K562 (cell line): ENCODE measurements at regions not wholly inside any gene's neighbourhood (a gene's known extent, or its start where the extent isn't known, plus 50 kb on each side); places are given as distances from the start of the nearest gene placed in this dataset.

Experiments used
- ATAC-seq: fragments of 200-7000 bp; cut with Tn5 transposase; 3 replicates; pipeline ENCODE4 v1.9.1; 2020; ENCODE audit warnings: moderate library complexity
- BruUV-seq: library from RNA; stranded (reverse); fragments of 400-500 nt; replicated peaks from 2 replicates; lab custom pipeline; 2021; lab: Mats Ljungman, UMichigan
- CTCF ChIA-PET: fragments of 300-600 bp; formaldehyde crosslinking; extraction: SDS; loops from one replicate; lab custom pipeline; 2021; ENCODE audit warnings: low intra/inter-chr PET ratio; lab: Yijun Ruan, JAX
- POLR2A ChIA-PET: fragments of 300-600, 350-650 bp; sonication (Branson Sonifier 250); formaldehyde crosslinking; extraction: SDS; loops from one replicate; lab custom pipeline; 2021; ENCODE audit warnings: antibody characterized with exemption, inconsistent platforms; lab: Yijun Ruan, JAX
- DNase-seq, 4 experiments: peaks; one replicate each; pipeline versions ENCODE4 v3.0.0 to v3.0.0-alpha.2; 2011 to 2018; ENCODE audit warnings: low spot score in 3 of 4, mixed read lengths in 3 of 4; ENCODE audit errors: extremely low read depth in 1 of 4
- FAIRE-seq: peaks from 2 replicates; lab custom pipeline; 2011; peaks lifted over from hg19 to GRCh38; lab: Jason Lieb, UNC
- H2AFZ ChIP-seq: 2 replicates; pipeline ENCODE4 v1.6.0; 2011; ENCODE audit warnings: low read depth, low read length, control low read depth, inconsistent platforms
- H3K27ac ChIP-seq: fragments of 200-600 bp; 3 replicates; pipeline ENCODE4 v1.8.0; 2011; ENCODE audit warnings: low read depth, mild to moderate bottlenecking, control low read depth, inconsistent platforms, low read length, moderate library complexity, mixed read lengths; ENCODE audit errors: extremely low read depth
- H3K27me3 ChIP-seq, 2 experiments: fragments of 300-600 bp in 1 of 2; 2 replicates in 1 of 2; 3 replicates in 1 of 2; pipeline versions ENCODE4 v1.6.0 to v1.8.0; 2011; ENCODE audit warnings: inconsistent platforms in 2 of 2, low read length in 2 of 2, mild to moderate bottlenecking in 1 of 2, mixed read lengths in 1 of 2, moderate library complexity in 1 of 2; ENCODE audit not compliant: control insufficient read depth in 2 of 2, insufficient read depth in 2 of 2
- H3K36me3 ChIP-seq: fragments of 300-600 bp; 3 replicates; pipeline ENCODE4 v1.8.0; 2011; ENCODE audit warnings: mild to moderate bottlenecking, low read length, inconsistent platforms; ENCODE audit not compliant: control insufficient read depth, insufficient read depth
- H3K4me1 ChIP-seq, 2 experiments: fragments of 200-600 bp in 1 of 2; replicated peaks in 1 of 2; 2 replicates in 1 of 2; 3 replicates in 1 of 2; pipeline versions ENCODE4 v1.5.1 to v1.8.0; 2011; ENCODE audit warnings: inconsistent platforms in 2 of 2, low read length in 2 of 2, mild to moderate bottlenecking in 1 of 2, mixed read lengths in 1 of 2, moderate library complexity in 1 of 2; ENCODE audit not compliant: control insufficient read depth in 2 of 2, insufficient read depth in 2 of 2
- H3K4me2 ChIP-seq: 2 replicates; pipeline ENCODE4 v1.6.1; 2011; ENCODE audit warnings: low read length, control low read depth, inconsistent platforms, mixed read lengths; ENCODE audit not compliant: insufficient read depth
- H3K4me3 ChIP-seq: fragments of 200-600 bp; sonication (generic), shearing (Covaris generic); 2 replicates; pipeline ENCODE4 v1.5.1; 2016; ENCODE audit warnings: control low read depth, inconsistent platforms
- H3K79me2 ChIP-seq: fragments of 200-600 bp; 3 replicates; pipeline ENCODE4 v1.8.0; 2011; ENCODE audit warnings: low read length, inconsistent platforms; ENCODE audit not compliant: control insufficient read depth, insufficient read depth
- H3K9ac ChIP-seq, 2 experiments: 2 replicates each; pipeline versions ENCODE4 v1.6.0 to v1.6.1; 2011; ENCODE audit warnings: low read depth in 2 of 2, low read length in 2 of 2, control low read depth in 1 of 2, inconsistent platforms in 1 of 2, mild to moderate bottlenecking in 1 of 2, mixed read lengths in 1 of 2; ENCODE audit not compliant: insufficient read depth in 1 of 2
- H3K9me1 ChIP-seq: one replicate; pipeline ENCODE4 v1.6.0; 2011; ENCODE audit warnings: inconsistent platforms, mild to moderate bottlenecking, low read length, moderate library complexity; ENCODE audit not compliant: control insufficient read depth, insufficient read depth
- H3K9me3 ChIP-seq: replicated peaks from 2 replicates; pipeline ENCODE4 v1.5.1; 2011; ENCODE audit warnings: low read depth, low read length, inconsistent platforms; ENCODE audit not compliant: control insufficient read depth, insufficient read depth
- H4K20me1 ChIP-seq: replicated peaks from 2 replicates; pipeline ENCODE4 v1.6.1; 2011; ENCODE audit warnings: low read length, inconsistent platforms, mixed read lengths; ENCODE audit not compliant: control insufficient read depth, insufficient read depth
- CBFB ChIP-seq: sonication (generic); formaldehyde crosslinking; IDR thresholded peaks from 2 replicates; pipeline ENCODE4 v1.4.0; 2020; ENCODE audit warnings: mild to moderate bottlenecking, missing genetic modification reagents
- CHAMP1 ChIP-seq: fragments of 450-650 bp; IDR thresholded peaks from 2 replicates; pipeline ENCODE4 v1.6.1; 2016; ENCODE audit warnings: mild to moderate bottlenecking
- MBD1 ChIP-seq: fragments of 250-450 bp; sonication (Bioruptor Pico); IDR thresholded peaks from 2 replicates; pipeline ENCODE4 v1.8.0; 2022; ENCODE audit warnings: inconsistent platforms
- RBM25 ChIP-seq: fragments of 200-400 bp; formaldehyde crosslinking; IDR thresholded peaks from 2 replicates; pipeline ENCODE4 v1.6.1; 2018; ENCODE audit warnings: low read length, low read depth, moderate library complexity; ENCODE audit not compliant: severe bottlenecking
- ZFP36 ChIP-seq: fragments of 150-350 bp; IDR thresholded peaks from 2 replicates; pipeline ENCODE4 v1.6.1; 2018; ENCODE audit warnings: low read length, low read depth; ENCODE audit not compliant: partially characterized antibody
- WGBS: fragments of 100-300 bp; shearing (Covaris generic); methylation state at CpG from one replicate; pipeline ENCODE4 v1.1.6; 2016; ENCODE audit warnings: low coverage, mixed read lengths; ENCODE audit not compliant: insufficient coverage; ENCODE audit errors: missing lambda C conversion rate; 5-methylcytosine and 5-hydroxymethylcytosine counted together
- in situ Hi-C: fragments of 300-500 bp; cut with MboI; formaldehyde crosslinking; loops from 4 replicates; pipeline ENCODE4 v1.15.0; 2018; ENCODE audit warnings: inconsistent platforms, mixed read lengths
- intact Hi-C: fragments of 100-400 bp; cut with micrococcal nuclease; formaldehyde crosslinking; loops from 2 replicates; pipeline ENCODE4 v1.14.2; 2022

- no TSS peak for BruUV-seq
- Histone ChIP-seq H3K4me1 (no peaks in the 10 kb centered on the region; a peak in 1 of 5 replicates), H3K9me3 (no peaks in the 10 kb centered on the region), H3K9ac (no peak overlapping the region), H4K20me1 (no peaks in the 10 kb centered on the region; the same call in 1 of the 2 replicates), H3K27me3 (peaks cover 30 to 34% of the 10 kb centered on the region in 2 experiments), H2AFZ (no peak overlapping the region), H3K36me3 (no peaks in the 10 kb centered on the region), H3K4me3 (no peak overlapping the region), H3K4me2 (no peak overlapping the region), H3K27ac (no peak overlapping the region), H3K9me1 (no peaks in the 10 kb centered on the region), H3K79me2 (no peaks in the 10 kb centered on the region)
- ChIA-PET CTCF (no interaction called here), POLR2A (interaction anchor here (0.7 to 1.3 kb wide), 2 partner anchors 12 to 16 kb away, joined by 3 to 5 read pairs; no protein-coding TSS in a partner anchor)
- no peak for TF ChIP-seq MBD1 (CRISPR knock-in tag)
- TF ChIP-seq ZFP36, result peak; percentile 15
- no peak for TF ChIP-seq CBFB (CRISPR knock-in tag)
- no peak for TF ChIP-seq CHAMP1
- peak; percentile 85 for TF ChIP-seq RBM25
- FAIRE-seq (no peak), ATAC-seq (no peak), DNase-seq (no peak)
- in situ Hi-C loops, result no loop called here
- under 1% methylated on average over 5 of the region's 5 CpGs for WGBS
- intact Hi-C loops, result no loop called here
These were observed 104.8 kb downstream of the PSMG1 start for GRCh38 chr21:39078322-39079065.
